Stimulated activated CD4-positive, alpha-beta T cell treated with anti-CD3 and anti-CD28 coated beads, Interleukin-1b, Interleukin-23, amount 100 ng/mL, for 48 hours (primary cell): ENCODE measurements at regions not wholly inside any gene's neighbourhood (a gene's known extent, or its start where the extent isn't known, plus 50 kb on each side); places are given as distances from the start of the nearest gene placed in this dataset.
"Not testable (repeated sequence)": the region's sequence is repeated elsewhere in the genome, so short reads cannot be mapped to it uniquely, and the experiment has no call there.

Experiments
- DNase-seq: peaks from one replicate; pipeline ENCODE4 v3.0.0-alpha.2; 2020

DNA sequence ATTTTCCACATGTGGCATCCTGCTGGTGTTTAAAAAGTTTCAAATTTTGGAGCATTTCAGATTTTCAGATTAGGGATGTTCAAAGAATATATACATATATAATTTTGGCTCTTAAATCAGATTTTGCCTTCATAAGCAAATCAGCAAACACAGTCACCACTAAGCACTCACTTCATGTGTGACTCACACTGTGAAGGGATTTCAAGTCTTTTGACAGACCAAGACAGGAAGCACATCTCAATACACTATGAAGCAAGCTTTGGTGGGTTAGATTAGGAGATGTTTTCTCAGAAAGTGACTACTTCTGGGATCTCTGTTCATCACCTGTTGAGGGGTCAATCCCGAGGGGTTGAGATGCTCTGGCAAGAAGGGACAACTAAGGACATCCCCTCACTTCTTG lies 227.8 kb upstream of the RBBP8 start:
- no peak for DNase-seq

DNA sequence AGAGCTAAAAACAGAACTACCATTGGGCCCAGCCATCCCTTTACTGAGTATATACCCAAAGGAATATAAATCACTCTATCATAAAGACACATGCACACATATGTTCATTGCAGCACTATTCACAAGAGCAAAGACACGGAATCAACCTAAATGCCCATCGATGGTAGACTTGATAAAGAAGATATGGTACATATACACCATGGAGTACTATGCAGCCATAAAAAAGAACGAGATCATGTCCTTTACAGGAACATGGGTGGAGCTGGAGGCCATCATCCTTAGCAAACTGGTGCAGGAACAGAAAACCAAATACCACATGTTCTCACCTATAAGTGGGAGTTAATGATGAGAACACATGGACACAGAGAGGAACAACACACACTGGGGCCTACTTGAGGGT lies 227.1 kb upstream of the RBBP8 start:
- not testable (repeated sequence) for DNase-seq

DNA sequence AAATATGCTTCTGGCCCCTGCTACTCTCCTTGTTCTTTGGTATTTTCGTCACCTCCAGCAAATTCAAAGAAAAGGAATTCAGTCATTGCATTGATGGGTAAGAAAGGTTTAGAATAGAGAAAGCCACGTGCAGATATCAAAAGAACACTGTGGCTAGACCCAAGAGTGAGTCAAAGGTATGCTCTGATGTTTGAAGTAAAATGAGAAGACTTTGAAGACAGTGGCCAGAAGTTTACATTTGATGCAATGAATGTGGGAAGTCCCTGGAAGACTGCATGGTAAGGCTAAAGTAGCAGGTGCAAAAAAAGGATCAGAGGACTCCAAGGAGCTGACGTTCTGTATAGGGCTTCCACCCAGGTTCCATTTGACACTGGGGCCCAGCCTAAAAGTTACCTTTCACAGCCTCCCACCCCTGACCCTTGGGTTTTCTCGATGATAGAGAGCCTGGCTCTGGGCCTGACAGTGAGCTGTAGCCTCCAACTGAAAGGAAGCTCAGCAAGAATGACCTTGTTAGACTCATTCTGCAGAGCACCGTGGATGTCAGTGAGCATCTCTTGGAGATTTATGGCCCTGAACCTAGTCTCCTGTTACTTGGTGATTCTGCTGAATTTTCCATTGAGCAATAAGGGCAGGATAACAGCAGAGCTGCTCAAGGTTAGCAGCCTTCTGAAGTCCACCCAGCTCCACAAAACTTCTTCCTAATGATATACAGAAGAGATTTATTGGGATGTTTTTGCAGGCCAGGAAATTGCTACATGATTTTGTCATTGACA lies 223.7 kb upstream of the RBBP8 start:
- DNase-seq = no peak

DNA sequence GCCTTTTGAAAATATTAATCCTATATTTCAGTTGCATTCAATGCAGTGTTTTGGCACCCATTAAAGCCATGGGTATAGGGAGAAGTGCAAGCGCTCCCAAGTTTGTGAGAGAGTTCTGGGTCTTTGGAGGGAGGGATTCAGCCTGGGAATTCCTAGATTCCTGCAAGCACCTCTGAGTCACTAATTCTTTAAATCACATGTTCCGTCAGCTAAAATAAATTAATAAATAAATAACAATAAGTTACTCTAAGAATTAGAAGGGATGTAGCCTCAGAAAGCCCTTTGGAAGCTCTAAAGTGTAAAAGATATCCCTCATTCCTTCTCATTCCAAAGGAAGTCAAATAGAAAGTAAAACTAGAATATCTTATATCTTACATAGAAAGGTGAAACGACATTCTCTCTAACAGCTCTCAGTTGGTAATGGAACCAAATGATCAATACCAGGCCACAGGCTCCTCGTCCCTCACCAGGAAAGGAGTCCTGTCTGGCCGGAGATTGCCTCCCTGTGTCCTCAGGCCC lies 222.4 kb upstream of the RBBP8 start:
- DNase-seq = no peak

DNA sequence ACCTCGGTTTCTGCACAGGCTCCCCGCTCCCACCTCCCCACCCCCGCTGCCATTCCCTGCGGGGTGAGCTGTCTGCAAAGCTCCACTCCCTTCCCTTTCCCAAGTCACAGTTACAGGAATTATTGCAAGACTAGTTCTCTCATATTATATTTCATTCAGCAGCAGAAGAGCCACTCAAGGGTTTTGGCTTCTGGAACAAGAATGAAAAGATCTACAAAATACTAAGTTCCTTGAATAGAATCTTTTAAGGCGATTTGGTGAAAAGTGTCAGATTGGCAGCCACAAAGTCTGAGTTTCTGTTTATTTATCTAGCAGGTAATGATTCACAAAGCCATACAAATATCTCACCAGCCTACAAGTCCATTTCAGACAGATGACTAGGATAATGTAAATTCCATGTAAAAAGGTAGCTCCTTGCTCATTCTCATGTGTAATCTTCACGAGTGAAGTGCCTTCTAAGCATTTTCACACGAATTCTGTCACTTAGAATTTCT lies 221.9 kb upstream of the RBBP8 start:
- DNase-seq = no peak

DNA sequence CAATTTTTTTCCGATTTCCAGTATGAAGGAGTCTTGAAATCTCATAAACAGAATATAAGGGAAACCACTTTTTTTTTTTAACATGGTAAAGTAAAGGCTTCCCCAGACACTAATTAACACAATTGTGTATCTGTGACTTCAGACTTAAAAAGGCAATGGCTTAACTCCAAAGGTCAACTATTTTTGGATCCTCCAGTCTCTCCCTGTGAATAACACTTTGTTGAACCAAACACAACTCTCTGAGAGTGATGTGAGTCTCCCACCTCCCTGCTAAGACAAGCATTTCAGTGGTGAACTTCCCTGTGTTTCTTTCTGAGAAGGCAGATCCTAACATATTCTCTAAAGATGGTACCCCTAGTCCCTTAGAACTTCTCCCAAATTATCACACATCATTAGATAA lies 219.6 kb upstream of the RBBP8 start:
- no peak for DNase-seq

DNA sequence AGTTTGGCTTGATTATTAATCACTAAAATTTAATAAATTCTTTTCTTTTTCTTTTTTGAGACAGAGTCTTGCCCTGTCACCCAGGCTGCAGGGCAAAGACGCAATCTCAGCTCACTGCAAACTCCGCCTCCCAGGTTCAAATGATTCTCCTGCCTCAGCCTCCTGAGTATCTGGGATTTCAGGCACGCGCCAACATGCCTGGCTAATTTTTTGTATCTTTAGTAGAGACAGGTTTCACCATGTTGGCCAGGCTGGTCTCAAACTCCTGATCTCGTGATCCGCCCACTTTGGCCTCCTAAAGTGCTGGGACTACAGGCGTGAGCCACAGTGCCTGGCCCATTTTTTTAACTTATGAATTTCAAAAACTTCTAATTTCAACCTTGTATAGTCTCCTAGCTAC lies 215.6 kb upstream of the RBBP8 start:
- not testable (repeated sequence) for DNase-seq

DNA sequence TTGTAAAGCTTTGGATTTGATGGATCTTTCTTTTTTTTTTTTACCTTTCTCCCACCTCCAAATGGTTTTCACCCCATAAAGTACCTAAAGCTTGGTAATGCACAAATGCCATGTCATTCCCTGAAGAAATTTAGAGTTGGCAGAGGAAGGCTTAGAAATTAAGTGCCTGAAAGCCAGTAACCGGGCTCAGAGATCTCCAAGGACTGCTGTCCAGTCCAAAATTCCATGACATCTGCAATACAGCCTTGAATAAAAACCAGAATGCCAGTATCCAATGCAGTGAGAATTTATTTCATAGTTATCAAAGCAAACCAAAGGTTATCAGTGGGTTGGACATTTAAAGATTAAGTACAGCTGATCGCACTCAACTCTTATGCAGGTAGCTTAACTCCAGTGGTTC lies 209.9 kb upstream of the RBBP8 start:
- DNase-seq = no peak

DNA sequence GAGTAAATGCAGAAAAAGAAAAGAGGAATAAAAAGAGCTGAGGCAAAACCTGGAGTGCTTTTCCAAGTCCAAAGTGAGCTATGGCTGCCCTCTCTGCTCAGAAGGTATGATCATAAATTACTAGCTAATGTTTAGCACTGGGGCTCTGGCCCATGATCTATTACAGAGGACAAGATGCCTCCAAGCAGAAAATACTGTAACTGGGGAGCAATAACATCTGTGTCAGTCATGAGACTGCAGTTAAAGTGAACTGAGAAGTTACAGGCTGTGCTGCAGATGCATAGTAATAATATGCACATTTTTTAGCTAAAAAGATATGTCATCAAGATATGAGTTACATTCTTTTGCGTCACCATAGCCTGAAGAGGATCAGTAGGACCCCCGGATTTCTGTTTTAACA lies 209.4 kb upstream of the RBBP8 start:
- no peak for DNase-seq

DNA sequence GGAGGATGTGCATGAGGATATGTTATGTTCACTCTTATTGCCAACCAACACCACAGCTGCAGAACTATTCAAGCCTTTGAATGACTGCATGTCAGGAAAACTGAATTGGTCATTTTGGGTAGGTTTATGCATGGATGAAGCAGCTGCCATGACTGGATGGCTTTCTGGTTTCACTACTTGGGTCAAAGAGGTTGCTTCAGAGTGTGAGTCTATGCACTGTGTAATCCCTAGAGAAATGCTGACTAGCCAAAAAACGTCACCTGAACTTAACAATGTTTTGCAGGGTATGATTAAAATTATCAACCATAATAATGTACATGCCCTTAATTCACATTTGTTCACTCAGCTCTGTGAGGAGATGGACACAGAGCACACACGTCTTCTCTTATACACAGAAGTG lies 206.7 kb upstream of the RBBP8 start:
- DNase-seq = no peak

DNA sequence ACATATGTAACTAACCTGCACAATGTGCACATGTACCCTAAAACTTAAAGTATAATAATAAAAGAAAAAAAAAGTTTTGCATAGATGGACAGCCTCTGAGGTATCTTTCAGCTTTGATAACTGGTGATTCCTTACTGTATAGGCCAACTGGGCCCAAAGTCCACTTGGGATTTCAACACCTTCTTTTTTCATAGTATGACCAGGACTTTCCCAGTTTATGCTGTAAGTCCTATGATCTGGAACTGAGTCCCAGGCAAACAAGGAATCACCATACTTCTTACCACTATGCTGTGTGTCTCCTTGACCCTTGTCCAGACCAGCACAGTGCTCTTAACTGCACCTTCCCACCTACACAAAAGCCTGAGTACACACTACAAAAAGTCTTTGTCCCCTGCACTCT lies 205.1 kb upstream of the RBBP8 start:
- no peak for DNase-seq

DNA sequence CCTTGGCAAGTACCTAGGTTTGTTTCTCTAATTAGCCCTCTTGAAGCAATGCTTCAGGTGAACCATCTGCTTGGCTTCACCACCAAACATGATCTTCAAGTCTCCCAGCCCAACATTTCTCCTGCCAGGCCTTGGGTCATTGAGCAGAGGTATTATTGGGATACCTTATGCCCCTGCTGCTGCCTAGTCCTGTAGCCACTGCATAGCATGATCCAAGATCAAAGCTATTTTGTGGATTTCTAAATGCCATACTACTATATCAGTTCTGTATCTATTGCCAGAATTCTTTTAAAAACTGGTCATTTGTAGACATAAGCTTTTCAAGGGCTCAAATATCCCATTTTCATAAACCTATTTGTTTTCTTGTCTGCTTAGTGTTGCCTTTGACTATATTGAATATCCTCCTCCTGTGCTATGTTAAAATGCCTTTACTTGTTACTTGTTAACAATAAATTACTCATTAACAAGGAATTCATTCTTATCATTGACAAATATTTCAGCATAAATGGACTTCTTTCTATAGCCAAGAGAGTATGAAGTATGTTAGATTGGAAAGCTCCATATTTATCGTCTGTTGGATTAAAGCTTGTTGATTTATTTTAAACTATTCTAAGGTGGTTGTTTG lies 204.5 kb upstream of the RBBP8 start:
- no peak for DNase-seq

DNA sequence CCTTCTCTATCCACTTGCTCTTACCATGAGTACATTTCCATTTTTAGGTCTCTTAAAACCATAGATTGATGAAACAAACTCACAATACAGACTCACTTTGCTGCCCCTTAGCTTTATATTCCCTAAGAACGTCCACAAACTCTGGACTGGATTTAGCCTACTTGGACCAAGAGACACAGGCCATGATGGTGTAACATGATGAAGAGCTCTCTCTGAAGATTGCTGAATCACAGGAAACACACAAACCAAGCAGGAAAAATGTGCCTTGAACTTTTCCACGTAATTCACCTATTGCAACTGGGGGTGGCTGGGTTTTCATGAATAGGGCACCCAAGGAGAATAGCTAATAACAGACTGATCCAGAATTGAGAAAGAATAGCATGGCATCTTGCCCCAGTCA lies 201.7 kb upstream of the RBBP8 start:
- no peak for DNase-seq

DNA sequence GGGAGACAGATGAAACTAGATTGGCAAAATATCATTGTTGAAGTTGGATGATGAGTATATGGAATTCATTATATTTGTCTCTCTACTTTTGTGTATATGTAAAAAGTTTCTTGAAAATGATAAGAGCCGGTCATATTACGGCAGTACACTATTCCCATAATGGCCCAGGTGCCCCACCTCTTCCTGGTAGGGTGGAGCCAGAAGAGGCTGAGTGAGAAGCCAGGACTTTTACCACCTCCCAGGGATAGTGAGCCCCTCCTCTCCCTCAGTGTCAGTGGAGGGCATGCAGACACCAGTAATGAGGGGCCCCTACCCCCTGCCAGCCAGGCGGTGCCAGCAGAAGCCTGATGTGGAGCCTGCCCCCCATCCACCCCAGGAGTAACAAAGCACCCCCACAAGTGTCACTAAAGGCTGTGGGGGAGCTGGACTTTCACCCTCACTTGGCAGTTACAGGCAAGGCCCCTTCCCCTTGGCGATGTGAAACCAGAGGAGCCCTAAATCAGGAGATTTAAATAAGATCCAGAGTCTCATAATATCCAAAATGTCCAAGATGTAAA lies 198.9 kb upstream of the RBBP8 start:
- no peak for DNase-seq

DNA sequence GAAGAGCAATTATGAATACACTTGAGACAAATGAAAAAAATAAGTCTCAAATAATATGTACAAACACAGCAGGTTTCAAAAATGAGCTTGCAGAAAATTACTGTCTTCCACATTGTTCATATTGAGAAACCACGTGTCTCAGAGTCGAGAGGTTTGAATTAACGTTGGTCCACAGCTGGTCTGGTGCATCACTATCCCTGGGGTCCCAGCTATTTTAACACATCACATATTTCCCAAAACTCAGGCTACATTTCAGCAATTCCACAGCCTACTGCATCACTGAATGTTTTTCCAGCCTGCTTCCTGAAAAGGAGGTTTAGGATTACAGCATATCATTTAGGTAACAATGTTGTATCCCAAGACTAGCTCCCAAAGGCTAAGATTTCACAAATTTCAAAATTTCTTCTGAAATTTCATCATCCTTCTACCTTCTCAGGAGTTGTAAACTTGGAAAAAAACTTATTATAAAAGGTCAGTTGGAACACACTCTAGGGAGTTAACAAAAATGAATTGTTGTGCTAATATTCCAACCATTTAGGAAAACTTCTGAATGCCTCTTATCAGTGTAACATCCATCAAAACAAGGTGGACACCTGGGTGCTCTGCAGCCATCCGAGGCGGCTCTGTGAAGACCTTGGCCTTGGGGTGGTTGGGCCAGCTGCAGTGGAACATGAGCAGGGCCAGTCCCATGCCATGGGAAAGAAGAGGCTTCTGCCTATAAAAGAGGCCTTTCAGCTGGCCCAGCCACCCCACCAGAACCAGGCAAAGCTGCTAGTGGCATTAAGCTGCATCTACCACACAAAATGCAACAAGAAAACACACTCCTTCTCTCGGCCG lies 198.1 kb upstream of the RBBP8 start:
- no peak for DNase-seq

DNA sequence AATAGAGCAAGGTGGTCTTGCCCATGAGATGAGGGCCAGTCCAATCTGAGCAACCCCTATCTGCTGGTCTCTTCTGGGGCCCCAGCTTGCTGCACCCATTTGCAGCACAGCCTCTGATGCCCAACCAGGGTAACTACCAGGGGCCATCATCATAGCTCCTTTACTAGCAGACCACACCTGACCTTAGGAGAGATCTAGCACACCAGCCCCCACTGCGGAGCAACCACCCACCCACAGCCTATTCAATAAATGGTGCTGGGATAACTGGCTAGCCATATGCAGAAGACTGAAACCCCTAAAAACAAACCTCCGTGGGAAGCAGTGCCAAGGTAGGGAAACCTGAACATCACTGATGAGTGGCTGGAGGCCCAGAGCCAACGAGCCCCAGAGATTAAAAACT lies 196.1 kb upstream of the RBBP8 start:
- no peak for DNase-seq

DNA sequence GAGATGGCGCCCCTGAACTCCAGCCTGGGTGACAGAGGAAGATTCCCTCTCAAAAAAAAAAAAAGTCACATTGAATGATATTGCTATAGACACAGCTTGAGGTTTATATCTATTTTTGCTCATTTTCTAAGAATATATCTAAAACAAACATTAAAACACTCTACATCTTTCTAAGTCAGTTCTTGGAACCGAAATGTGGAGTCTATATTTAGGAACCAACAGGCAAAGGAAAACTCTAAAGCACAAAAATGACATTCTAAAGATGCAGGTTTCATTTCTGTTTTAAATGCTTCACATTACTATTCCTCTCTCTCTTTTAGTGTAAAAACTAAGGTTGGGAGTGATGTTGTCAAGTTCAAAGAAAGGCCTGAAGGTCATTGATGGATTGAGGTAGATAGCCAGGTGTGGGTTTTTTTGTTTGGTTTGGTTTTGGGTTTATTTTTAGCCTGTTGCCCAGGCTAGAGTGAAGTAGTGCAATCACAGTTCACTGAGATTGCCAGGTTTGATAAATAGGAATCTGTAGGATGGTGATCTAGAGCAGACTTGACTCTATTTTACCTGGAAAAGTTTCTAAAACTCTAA lies 194.0 kb upstream of the RBBP8 start:
- no peak for DNase-seq

DNA sequence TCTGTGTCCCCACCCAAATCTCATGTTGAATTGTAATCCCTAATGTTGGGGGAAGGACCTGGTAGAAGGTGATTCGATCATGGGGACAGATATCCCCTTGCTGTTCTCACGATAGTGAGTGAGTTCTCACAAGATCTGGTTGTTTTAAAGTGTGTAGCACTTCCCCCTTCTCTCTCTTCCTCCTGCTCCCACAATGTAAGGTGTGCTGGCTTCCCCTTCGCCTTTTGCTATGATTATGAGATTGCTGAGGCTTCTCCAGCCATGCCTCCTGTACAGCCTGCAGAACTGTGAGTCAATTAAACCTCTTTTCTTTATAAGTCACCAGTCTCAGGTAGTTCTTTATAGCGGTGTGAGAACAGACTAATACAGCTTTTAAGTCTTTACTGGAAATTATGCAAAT lies 193.3 kb upstream of the RBBP8 start:
- DNase-seq = no peak

DNA sequence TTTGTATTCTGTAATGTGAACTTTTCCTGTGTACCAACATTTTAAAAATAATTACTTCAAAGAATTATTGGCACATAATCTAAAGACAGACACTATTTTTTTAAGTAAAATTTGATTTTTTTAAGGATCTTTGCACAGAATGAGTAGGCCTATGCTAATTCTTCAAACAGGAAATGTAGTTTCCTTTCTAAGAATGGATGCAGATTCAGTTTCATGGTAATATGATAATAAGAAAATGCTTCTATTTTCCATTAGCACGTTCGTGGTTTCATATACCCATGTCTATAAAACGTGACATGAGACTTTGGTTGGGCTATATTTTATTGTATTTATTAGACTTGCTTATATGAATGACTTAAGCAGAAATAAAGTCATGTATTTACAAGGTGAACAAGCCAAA lies 191.8 kb upstream of the RBBP8 start:
- DNase-seq = no peak

DNA sequence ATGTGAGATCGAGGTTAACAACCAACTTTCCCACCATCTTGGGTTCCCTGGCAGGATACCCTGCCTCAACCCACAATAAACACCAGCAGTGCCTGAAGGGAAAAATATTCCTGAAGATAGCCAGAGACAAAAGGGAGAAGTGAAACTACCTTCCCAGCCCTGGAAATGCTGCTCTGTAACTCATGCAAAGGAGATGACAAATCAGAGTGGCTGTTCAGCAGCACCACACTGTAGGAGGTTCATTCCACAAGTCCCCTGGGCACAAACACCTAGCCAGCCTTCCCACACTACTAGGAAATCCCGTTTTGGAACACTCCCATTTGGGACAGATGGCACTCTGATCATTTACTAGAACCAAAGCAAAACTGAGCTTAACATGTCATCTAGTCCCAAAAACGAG lies 190.7 kb upstream of the RBBP8 start:
- no peak for DNase-seq

DNA sequence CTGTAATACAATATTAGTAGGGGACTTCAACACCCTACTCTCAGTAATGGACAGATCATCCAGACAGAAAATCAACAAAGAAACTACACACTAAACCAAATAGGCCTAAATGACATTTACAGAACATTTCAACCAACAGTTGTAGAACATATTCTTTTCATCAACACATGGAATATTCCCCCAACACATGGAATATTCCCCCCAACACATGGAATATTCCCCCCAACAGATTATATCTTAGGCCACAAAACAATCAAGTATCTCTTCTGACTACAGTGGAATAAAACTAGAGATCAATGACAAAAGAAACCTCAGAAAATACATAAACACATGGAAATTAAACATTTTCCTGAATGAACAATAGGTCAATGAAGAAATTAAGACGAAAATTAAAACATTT lies 187.2 kb upstream of the RBBP8 start:
- DNase-seq = no peak

DNA sequence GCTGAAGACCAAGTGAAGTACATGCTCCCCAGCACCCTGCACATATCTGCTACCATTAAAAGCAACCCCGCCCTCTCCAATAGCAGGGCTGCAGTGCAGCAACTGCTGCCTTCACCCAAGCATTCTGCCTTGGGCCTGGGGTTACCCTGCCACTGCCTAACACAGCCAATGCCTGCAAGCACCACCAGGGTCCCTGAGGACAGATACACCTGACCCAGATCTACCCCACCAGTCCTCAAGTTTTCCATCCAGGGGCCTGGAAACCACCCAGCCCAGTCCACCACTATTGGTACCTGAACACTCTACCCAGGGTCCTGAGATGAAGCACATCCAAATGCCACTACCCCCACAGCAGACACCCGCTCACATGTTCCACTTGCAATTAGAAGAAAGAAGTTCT lies 181.1 kb upstream of the RBBP8 start:
- DNase-seq = no peak
